Uterus (tissue), 2 donors: ENCODE measurements at regions not wholly inside any gene's neighbourhood (a gene's known extent, or its start where the extent isn't known, plus 50 kb on each side); places are given as distances from the start of the nearest gene placed in this dataset.

Source experiments
- POLR2A ChIP-seq, 2 donors: fragments of 450-650 bp; IDR thresholded peaks; one replicate each; pipeline ENCODE4 v1.6.1; 2016; ENCODE audit warnings: antibody characterized with exemption in 2 of 2, mild to moderate bottlenecking in 1 of 2, moderate library complexity in 1 of 2
- TF ChIP-seq, protein P1 (sequence below), 4 experiments: fragments of 200-600 bp in 2 of 4; fragments of 450-650 bp in 2 of 4; sonication (generic) in 2 of 4; IDR thresholded peaks; one replicate each; pipeline ENCODE4 v1.5.1; 2016 to 2019; ENCODE audit warnings: antibody characterized with exemption in 4 of 4, mild to moderate bottlenecking in 2 of 4, moderate library complexity in 1 of 4

DNA sequence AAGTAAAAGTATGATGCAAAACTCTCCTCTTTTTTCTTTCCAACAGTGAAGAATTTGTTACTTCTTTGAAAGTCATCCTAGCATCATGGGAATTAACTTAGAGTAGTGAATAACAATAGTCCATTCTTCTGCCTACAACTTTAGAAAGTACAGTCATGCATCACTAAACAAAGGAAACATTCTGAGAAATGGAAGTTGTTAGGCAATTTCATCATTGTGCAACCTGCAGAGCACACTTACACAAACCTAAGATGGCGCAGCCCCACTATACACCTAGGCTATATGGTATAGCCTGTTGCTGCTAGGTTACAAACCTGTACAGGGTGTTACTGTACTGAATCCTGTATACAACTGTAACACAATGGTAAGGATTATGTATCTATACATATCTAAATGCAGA, 1209.3 kb upstream of the C9orf72 start:
- TF ChIP-seq, protein P1, sequence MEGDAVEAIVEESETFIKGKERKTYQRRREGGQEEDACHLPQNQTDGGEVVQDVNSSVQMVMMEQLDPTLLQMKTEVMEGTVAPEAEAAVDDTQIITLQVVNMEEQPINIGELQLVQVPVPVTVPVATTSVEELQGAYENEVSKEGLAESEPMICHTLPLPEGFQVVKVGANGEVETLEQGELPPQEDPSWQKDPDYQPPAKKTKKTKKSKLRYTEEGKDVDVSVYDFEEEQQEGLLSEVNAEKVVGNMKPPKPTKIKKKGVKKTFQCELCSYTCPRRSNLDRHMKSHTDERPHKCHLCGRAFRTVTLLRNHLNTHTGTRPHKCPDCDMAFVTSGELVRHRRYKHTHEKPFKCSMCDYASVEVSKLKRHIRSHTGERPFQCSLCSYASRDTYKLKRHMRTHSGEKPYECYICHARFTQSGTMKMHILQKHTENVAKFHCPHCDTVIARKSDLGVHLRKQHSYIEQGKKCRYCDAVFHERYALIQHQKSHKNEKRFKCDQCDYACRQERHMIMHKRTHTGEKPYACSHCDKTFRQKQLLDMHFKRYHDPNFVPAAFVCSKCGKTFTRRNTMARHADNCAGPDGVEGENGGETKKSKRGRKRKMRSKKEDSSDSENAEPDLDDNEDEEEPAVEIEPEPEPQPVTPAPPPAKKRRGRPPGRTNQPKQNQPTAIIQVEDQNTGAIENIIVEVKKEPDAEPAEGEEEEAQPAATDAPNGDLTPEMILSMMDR (IDR thresholded peaks at IDR 0.05), result no peak
- TF ChIP-seq POLR2A (IDR thresholded peaks at IDR 0.05), result no peak
